ENCODE measurements at regions not wholly inside any gene's neighbourhood (a gene's known extent, or its start where the extent isn't known, plus 50 kb on each side); places are given as distances from the start of the nearest gene placed in this dataset.

GRCh38 chr20:4483486-4483885, 202.8 kb upstream of the PRNP start:
- Histone ChIP-seq H3K36me3 (ENCODE audit: control insufficient read depth in 2 of 4, insufficient read depth in 4 of 4, low read length in 3 of 4) (no peaks in the 10 kb centered on the region), H3K79me1 (ENCODE audit: low read depth, low read length) (no peaks in the 10 kb centered on the region), H3K56ac (replicated peaks; ENCODE audit: insufficient read length, low read depth, low read length) (no peak overlapping the region), H2BK20ac (ENCODE audit: low read length) (peak overlapping the region; percentile 15; the same call in 1 of the 2 replicates), H3K27ac (ENCODE audit: low read depth, low read length) (no peak overlapping the region), H2AFZ (ENCODE audit: low read length) (no peak overlapping the region), H4K8ac (ENCODE audit: extremely low read depth, insufficient read depth, low read length) (no peak overlapping the region), H3K9ac (replicated peaks in 1 of 4; ENCODE audit: extremely low read depth in 1 of 4, low read depth in 3 of 4, low read length in 3 of 4) (no peak overlapping the region), H2AK5ac (ENCODE audit: low read depth, low read length) (no peak overlapping the region), H3K4me1 (replicated peaks in 1 of 4; ENCODE audit: control insufficient read depth in 3 of 4, insufficient read depth in 4 of 4, low read length in 3 of 4) (peaks cover 3 to 10% (median 6%) of the 10 kb centered on the region in 4 experiments; a peak in 4 of 7 replicates), H3K23me2 (ENCODE audit: low read depth, low read length) (no peaks in the 10 kb centered on the region; the same call in 1 of the 2 replicates), H4K5ac (ENCODE audit: insufficient read length, low read depth, low read length) (no peak overlapping the region), H3K23ac (ENCODE audit: insufficient read length) (no peak overlapping the region), H2BK12ac (ENCODE audit: low read depth, low read length) (no peak overlapping the region), H3K18ac (ENCODE audit: extremely low read depth, low read length) (no peak overlapping the region), H3K4me2 (ENCODE audit: insufficient read depth in 1 of 2, low read depth in 2 of 2, low read length in 2 of 2) (no peak overlapping the region), H2BK120ac (replicated peaks; ENCODE audit: low read depth, low read length) (no peak overlapping the region), H2BK15ac (ENCODE audit: low read length) (no peak overlapping the region), H3K4me3 (ENCODE audit: extremely low read depth in 1 of 4, insufficient read depth in 2 of 4, low read depth in 3 of 4, low read length in 4 of 4) (no peak overlapping the region), H3K27me3 (replicated peaks in 1 of 4; ENCODE audit: control insufficient read depth in 3 of 4, extremely low read depth in 1 of 4, insufficient read depth in 3 of 4, low read length in 3 of 4) (no peaks in the 10 kb centered on the region; a peak in 1 of 7 replicates), H3K14ac (ENCODE audit: insufficient read length) (no peak overlapping the region), H3K4ac (replicated peaks; ENCODE audit: insufficient read length, low read depth, low read length) (no peak overlapping the region), H2BK5ac (ENCODE audit: low read depth, low read length) (peak overlapping the region; percentile 26; the same call in 1 of the 2 replicates), H4K20me1 (replicated peaks in 1 of 2; ENCODE audit: control insufficient read depth in 1 of 2, insufficient read depth in 2 of 2, low read length in 2 of 2) (no peaks in the 10 kb centered on the region), H4K91ac (replicated peaks; ENCODE audit: insufficient read length, low read length) (no peak overlapping the region), H3K79me2 (ENCODE audit: control insufficient read depth in 1 of 2, insufficient read depth in 2 of 2, low read length in 2 of 2) (no peaks in the 10 kb centered on the region), H3K9me3 (ENCODE audit: insufficient read depth in 2 of 2, low read depth in 1 of 2, low read length in 1 of 2) (no peaks in the 10 kb centered on the region)
- ChIA-PET POLR2A (ENCODE audit: partially characterized antibody) (no interaction called here), CTCF (ENCODE audit: partially characterized antibody) (no interaction called here)
- no peak for DNase-seq (ENCODE audit: low read depth in 1 of 2, low spot score in 2 of 2)
- no peak for FAIRE-seq
- 81% methylated on average over 2 of the region's 2 CpGs; no CpG with 5 or more reads in 1 of the 2 experiments for whole genome bisulfite sequencing, 2 experiments (ENCODE audit: extremely low coverage in 1 of 2, insufficient coverage in 1 of 2, insufficient read length in 1 of 2, insufficient replicate concordance in 2 of 2, low coverage in 1 of 2, low lambda C conversion rate in 2 of 2, missing lambda C conversion rate in 1 of 2)
- TF ChIP-seq ATF3 (IDR thresholded peaks at IDR 0.05; ENCODE audit: insufficient read depth, low read depth, low read length) (no peak), EGR1 (IDR thresholded peaks at IDR 0.05; ENCODE audit: borderline replicate concordance, low read depth, low read length) (no peak), USF2 (IDR thresholded peaks at IDR 0.05; ENCODE audit: low read length) (no peak), SRF (IDR thresholded peaks at IDR 0.05; ENCODE audit: low read depth, low read length) (no peak), SIX5 (IDR thresholded peaks at IDR 0.05; ENCODE audit: low read depth, low read length) (no peak), E2F6 (IDR thresholded peaks at IDR 0.05) (no peak), KDM1A (IDR thresholded peaks at IDR 0.05; ENCODE audit: borderline replicate concordance, low read length) (no peak), NANOG (IDR thresholded peaks at IDR 0.05; ENCODE audit: insufficient read depth, low read depth, low read length, poor library complexity, severe bottlenecking) (no peak), KDM4A (IDR thresholded peaks at IDR 0.05; ENCODE audit: low read depth, low read length, severe bottlenecking) (no peak)

Measured in H1 (cell line).